HEK293 (cell line): ENCODE measurements at regions not wholly inside any gene's neighbourhood (a gene's known extent, or its start where the extent isn't known, plus 50 kb on each side); places are given as distances from the start of the nearest gene placed in this dataset.

Experiments
- CTCF ChIA-PET: fragments of 350-600 bp; formaldehyde crosslinking; extraction: SDS; loops from one replicate; lab custom pipeline; 2021; ENCODE audit warnings: antibody characterized with exemption; lab: Yijun Ruan, JAX
- POLR2A ChIA-PET: fragments of 300-600 bp; formaldehyde crosslinking; extraction: SDS; loops from one replicate; lab custom pipeline; 2020; ENCODE audit warnings: antibody characterized with exemption, inconsistent platforms; lab: Yijun Ruan, JAX
- H3K27ac ChIP-seq: fragments of 200-500 bp; sonication (Bioruptor generic); 2 replicates; pipeline ENCODE4 v1.5.1; 2014; ENCODE audit warnings: low read depth, low read length, control low read depth, inconsistent platforms; ENCODE audit errors: extremely low read depth
- H3K36me3 ChIP-seq, 2 experiments: fragments of 200-500 bp in 1 of 2; sonication (Bioruptor generic) in 1 of 2; 1 replicate in 1 of 2; 2 replicates in 1 of 2; pipeline ENCODE4 v1.5.1; 2014 to 2017; ENCODE audit warnings: inconsistent platforms in 2 of 2, low read length in 2 of 2; ENCODE audit not compliant: control insufficient read depth in 2 of 2, insufficient read depth in 1 of 2
- H3K4me1 ChIP-seq: fragments of 200-500 bp; sonication (Bioruptor generic); 2 replicates; pipeline ENCODE4 v1.5.1; 2014; ENCODE audit warnings: mild to moderate bottlenecking, low read length, inconsistent platforms; ENCODE audit not compliant: control insufficient read depth, insufficient read depth
- H3K4me3 ChIP-seq: 2 replicates; pipeline ENCODE4 v1.5.1; 2011; ENCODE audit warnings: low read depth, mild to moderate bottlenecking, control low read depth, low read length, moderate library complexity
- H3K9me3 ChIP-seq: fragments of 200-500 bp; sonication (Bioruptor generic); 2 replicates; pipeline ENCODE4 v1.5.1; 2014; ENCODE audit warnings: low read depth, low read length, inconsistent platforms; ENCODE audit not compliant: control insufficient read depth, insufficient read depth
- IKZF3 ChIP-seq: fragments of 450-650 bp; IDR thresholded peaks from 2 replicates; pipeline ENCODE4 v1.5.0; 2018; ENCODE audit warnings: missing biosample characterization, mild to moderate bottlenecking, missing genetic modification characterization, moderate library complexity
- PRDM1 ChIP-seq: fragments of 450-650 bp; formaldehyde crosslinking; IDR thresholded peaks from 2 replicates; pipeline ENCODE4; 2016; ENCODE audit warnings: missing biosample characterization, missing genetic modification characterization
- ZNF157 ChIP-seq: fragments of 450-650 bp; formaldehyde crosslinking; IDR thresholded peaks from 2 replicates; pipeline ENCODE4 v1.5.1; 2016; ENCODE audit warnings: missing biosample characterization, missing genetic modification characterization
- ZNF16 ChIP-seq: fragments of 450-650 bp; formaldehyde crosslinking; IDR thresholded peaks from 2 replicates; pipeline ENCODE4 v1.5.1; 2016; ENCODE audit warnings: low read depth, missing biosample characterization, missing genetic modification characterization
- ZNF211 ChIP-seq: fragments of 450-650 bp; formaldehyde crosslinking; IDR thresholded peaks from 2 replicates; pipeline ENCODE4 v1.5.1; 2016; ENCODE audit warnings: low read depth, missing biosample characterization, missing genetic modification characterization
- ZNF350 ChIP-seq: fragments of 450-650 bp; formaldehyde crosslinking; IDR thresholded peaks from 2 replicates; pipeline ENCODE4 v1.5.0; 2017; ENCODE audit warnings: missing biosample characterization, mild to moderate bottlenecking, missing genetic modification characterization
- ZNF48 ChIP-seq: fragments of 450-650 bp; formaldehyde crosslinking; IDR thresholded peaks from 2 replicates; pipeline ENCODE4 v1.5.1; 2016; ENCODE audit warnings: missing biosample characterization, missing genetic modification characterization
- ZNF510 ChIP-seq: fragments of 450-650 bp; formaldehyde crosslinking; IDR thresholded peaks from 2 replicates; pipeline ENCODE4 v1.5.1; 2018; ENCODE audit warnings: mild to moderate bottlenecking, missing genetic modification characterization, missing biosample characterization; ENCODE audit not compliant: insufficient replicate concordance
- ZNF529 ChIP-seq: fragments of 450-650 bp; formaldehyde crosslinking; IDR thresholded peaks from 2 replicates; pipeline ENCODE4 v1.5.1; 2017; ENCODE audit warnings: missing genetic modification characterization, missing biosample characterization; ENCODE audit not compliant: insufficient replicate concordance
- ZNF549 ChIP-seq: fragments of 450-650 bp; IDR thresholded peaks from 2 replicates; pipeline ENCODE4 v1.5.1; 2018; ENCODE audit warnings: missing biosample characterization, missing genetic modification characterization, mild to moderate bottlenecking, inconsistent platforms, moderate library complexity
- ZNF561 ChIP-seq: fragments of 450-650 bp; IDR thresholded peaks from 2 replicates; pipeline ENCODE4 v1.5.1; 2018; ENCODE audit warnings: missing biosample characterization, missing genetic modification characterization, borderline replicate concordance
- ZNF571 ChIP-seq: fragments of 450-650 bp; formaldehyde crosslinking; IDR thresholded peaks from 2 replicates; pipeline ENCODE4 v1.5.0; 2017; ENCODE audit warnings: missing biosample characterization, missing genetic modification characterization
- ZNF596 ChIP-seq: fragments of 450-650 bp; IDR thresholded peaks from 2 replicates; pipeline ENCODE4 v1.5.0; 2018; ENCODE audit warnings: missing biosample characterization, mild to moderate bottlenecking, missing genetic modification characterization, moderate library complexity
- ZNF707 ChIP-seq: fragments of 450-650 bp; formaldehyde crosslinking; IDR thresholded peaks from 2 replicates; pipeline ENCODE4 v1.5.1; 2016; ENCODE audit warnings: missing biosample characterization, missing genetic modification characterization
- ZNF777 ChIP-seq: fragments of 450-650 bp; formaldehyde crosslinking; IDR thresholded peaks from 2 replicates; pipeline ENCODE4 v1.5.1; 2017; ENCODE audit warnings: missing biosample characterization, missing genetic modification characterization, borderline replicate concordance
- ZNF837 ChIP-seq: fragments of 450-650 bp; formaldehyde crosslinking; IDR thresholded peaks from 2 replicates; pipeline ENCODE4 v1.5.1; 2016; ENCODE audit warnings: missing biosample characterization, missing genetic modification characterization
- ZNF843 ChIP-seq: fragments of 450-650 bp; formaldehyde crosslinking; IDR thresholded peaks from 2 replicates; pipeline ENCODE4 v1.5.1; 2016; ENCODE audit warnings: missing biosample characterization, missing genetic modification characterization
- TF ChIP-seq, protein P1 (sequence below): fragments of 450-650 bp; formaldehyde crosslinking; IDR thresholded peaks from 2 replicates; pipeline ENCODE4 v1.5.1; 2016; ENCODE audit warnings: missing biosample characterization, missing genetic modification characterization
- TF ChIP-seq, protein P2 (sequence below): fragments of 450-650 bp; formaldehyde crosslinking; conservative IDR thresholded peaks from 2 replicates; pipeline ENCODE4 v1.5.1; 2016; ENCODE audit warnings: low read depth, missing biosample characterization, missing genetic modification characterization
- TF ChIP-seq, protein P3 (sequence below): fragments of 450-650 bp; formaldehyde crosslinking; IDR thresholded peaks from 2 replicates; pipeline ENCODE4 v1.5.1; 2016; ENCODE audit warnings: missing biosample characterization, missing genetic modification characterization
- TF ChIP-seq, protein P4 (sequence below): fragments of 450-650 bp; formaldehyde crosslinking; IDR thresholded peaks from 2 replicates; pipeline ENCODE4 v1.5.0; 2017; ENCODE audit warnings: missing biosample characterization, missing genetic modification characterization, borderline replicate concordance

DNA sequence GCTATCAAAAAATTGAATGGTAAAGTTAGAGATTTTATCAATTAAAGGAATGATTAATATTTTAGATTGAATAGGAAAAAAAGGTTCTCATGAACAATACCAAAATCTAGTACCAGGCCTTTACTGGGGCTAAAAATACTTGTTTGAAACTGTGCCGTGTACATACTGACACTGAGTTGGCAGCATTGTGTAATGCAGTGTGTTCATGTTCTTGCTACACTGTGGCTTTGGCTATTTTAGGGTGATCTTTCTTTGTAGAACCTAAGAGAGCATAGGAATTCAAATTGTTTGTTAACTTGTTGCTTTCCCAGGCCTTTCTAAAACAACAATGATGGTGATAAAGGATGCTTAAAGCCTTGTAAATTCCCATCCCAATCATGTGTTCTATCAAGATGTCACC lies 80.9 kb downstream of the KIF4B start:
- Histone ChIP-seq H3K4me1 (no peaks in the 10 kb centered on the region), H3K9me3 (no peaks in the 10 kb centered on the region; the same call in 1 of the 2 replicates), H3K27ac (no peak overlapping the region), H3K36me3 (no peaks in the 10 kb centered on the region), H3K4me3 (no peak overlapping the region)
- POLR2A ChIA-PET = no interaction called here
- TF ChIP-seq, protein P1, sequence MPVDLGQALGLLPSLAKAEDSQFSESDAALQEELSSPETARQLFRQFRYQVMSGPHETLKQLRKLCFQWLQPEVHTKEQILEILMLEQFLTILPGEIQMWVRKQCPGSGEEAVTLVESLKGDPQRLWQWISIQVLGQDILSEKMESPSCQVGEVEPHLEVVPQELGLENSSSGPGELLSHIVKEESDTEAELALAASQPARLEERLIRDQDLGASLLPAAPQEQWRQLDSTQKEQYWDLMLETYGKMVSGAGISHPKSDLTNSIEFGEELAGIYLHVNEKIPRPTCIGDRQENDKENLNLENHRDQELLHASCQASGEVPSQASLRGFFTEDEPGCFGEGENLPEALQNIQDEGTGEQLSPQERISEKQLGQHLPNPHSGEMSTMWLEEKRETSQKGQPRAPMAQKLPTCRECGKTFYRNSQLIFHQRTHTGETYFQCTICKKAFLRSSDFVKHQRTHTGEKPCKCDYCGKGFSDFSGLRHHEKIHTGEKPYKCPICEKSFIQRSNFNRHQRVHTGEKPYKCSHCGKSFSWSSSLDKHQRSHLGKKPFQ (tag by site-specific recombination) = no peak
- TF ChIP-seq ZNF837 (tag by site-specific recombination) (no peak), ZNF529 (tag by site-specific recombination) (no peak), ZNF157 (tag by site-specific recombination) (no peak)
- TF ChIP-seq, protein P2, sequence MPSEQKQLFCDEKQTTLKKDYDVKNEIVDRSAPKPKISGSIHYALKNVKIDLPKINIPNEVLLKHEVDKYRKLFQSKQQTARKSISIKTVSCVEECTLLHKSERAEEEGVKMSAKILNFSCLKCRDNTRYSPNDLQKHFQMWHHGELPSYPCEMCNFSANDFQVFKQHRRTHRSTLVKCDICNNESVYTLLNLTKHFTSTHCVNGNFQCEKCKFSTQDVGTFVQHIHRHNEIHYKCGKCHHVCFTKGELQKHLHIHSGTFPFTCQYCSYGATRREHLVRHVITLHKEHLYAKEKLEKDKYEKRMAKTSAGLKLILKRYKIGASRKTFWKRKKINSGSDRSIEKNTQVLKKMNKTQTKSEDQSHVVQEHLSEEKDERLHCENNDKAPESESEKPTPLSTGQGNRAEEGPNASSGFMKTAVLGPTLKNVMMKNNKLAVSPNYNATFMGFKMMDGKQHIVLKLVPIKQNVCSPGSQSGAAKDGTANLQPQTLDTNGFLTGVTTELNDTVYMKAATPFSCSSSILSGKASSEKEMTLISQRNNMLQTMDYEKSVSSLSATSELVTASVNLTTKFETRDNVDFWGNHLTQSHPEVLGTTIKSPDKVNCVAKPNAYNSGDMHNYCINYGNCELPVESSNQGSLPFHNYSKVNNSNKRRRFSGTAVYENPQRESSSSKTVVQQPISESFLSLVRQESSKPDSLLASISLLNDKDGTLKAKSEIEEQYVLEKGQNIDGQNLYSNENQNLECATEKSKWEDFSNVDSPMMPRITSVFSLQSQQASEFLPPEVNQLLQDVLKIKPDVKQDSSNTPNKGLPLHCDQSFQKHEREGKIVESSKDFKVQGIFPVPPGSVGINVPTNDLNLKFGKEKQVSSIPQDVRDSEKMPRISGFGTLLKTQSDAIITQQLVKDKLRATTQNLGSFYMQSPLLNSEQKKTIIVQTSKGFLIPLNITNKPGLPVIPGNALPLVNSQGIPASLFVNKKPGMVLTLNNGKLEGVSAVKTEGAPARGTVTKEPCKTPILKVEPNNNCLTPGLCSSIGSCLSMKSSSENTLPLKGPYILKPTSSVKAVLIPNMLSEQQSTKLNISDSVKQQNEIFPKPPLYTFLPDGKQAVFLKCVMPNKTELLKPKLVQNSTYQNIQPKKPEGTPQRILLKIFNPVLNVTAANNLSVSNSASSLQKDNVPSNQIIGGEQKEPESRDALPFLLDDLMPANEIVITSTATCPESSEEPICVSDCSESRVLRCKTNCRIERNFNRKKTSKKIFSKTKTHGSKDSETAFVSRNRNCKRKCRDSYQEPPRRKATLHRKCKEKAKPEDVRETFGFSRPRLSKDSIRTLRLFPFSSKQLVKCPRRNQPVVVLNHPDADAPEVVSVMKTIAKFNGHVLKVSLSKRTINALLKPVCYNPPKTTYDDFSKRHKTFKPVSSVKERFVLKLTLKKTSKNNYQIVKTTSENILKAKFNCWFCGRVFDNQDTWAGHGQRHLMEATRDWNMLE (tag by site-specific recombination) = no peak
- CTCF ChIA-PET = interaction anchor here (1.0 kb wide), 1 partner anchor 523 kb away, joined by 5 read pairs; no protein-coding TSS in a partner anchor

DNA sequence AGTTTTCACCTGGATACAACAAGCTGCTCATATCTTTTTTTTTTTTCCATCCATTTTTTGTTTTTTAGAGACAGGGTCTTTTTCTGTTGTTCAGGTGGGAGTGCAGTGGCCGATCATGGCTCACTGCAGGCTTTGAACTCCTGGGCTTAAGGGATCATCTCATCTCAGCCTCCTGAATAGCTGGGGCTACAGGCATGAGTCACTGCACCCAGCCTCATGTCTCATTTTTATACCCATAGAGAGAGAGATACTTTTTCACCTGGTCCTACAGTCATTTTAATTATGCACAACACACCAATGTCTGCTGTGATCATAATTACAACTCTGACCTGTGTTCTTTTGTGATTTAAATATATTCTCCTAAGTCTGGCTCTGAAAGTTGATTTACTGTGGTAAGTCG lies 84.4 kb downstream of the KIF4B start:
- POLR2A ChIA-PET = no interaction called here

DNA sequence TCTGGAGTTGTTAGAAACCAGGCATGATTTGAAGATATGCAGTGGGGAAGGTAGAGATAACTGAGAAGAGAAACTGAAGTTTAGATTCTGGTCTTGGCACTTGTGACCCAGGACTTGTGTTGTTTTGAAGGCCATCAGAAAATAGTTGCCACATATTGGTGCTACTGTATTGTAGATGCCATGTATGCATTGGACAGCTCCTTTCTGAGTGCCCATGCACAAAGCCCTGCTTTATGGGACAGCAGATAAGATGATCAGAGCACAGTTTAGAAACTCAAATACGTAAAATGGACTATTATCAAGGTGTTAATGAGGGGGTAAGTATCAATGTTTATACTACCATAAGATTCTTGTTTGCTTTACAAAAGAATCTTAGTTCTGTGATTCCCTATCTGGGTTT lies 84.9 kb downstream of the KIF4B start:
- POLR2A ChIA-PET = no interaction called here
- TF ChIP-seq, protein P3, sequence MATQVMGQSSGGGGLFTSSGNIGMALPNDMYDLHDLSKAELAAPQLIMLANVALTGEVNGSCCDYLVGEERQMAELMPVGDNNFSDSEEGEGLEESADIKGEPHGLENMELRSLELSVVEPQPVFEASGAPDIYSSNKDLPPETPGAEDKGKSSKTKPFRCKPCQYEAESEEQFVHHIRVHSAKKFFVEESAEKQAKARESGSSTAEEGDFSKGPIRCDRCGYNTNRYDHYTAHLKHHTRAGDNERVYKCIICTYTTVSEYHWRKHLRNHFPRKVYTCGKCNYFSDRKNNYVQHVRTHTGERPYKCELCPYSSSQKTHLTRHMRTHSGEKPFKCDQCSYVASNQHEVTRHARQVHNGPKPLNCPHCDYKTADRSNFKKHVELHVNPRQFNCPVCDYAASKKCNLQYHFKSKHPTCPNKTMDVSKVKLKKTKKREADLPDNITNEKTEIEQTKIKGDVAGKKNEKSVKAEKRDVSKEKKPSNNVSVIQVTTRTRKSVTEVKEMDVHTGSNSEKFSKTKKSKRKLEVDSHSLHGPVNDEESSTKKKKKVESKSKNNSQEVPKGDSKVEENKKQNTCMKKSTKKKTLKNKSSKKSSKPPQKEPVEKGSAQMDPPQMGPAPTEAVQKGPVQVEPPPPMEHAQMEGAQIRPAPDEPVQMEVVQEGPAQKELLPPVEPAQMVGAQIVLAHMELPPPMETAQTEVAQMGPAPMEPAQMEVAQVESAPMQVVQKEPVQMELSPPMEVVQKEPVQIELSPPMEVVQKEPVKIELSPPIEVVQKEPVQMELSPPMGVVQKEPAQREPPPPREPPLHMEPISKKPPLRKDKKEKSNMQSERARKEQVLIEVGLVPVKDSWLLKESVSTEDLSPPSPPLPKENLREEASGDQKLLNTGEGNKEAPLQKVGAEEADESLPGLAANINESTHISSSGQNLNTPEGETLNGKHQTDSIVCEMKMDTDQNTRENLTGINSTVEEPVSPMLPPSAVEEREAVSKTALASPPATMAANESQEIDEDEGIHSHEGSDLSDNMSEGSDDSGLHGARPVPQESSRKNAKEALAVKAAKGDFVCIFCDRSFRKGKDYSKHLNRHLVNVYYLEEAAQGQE (tag by site-specific recombination) = peak; percentile 87
- no peak for TF ChIP-seq IKZF3 (tag by site-specific recombination)
- TF ChIP-seq ZNF549 (tag by site-specific recombination) = peak; percentile 47; the same call in 1 of the 2 replicates
- TF ChIP-seq ZNF510 (tag by site-specific recombination) = no peak
- CTCF ChIA-PET = interaction anchor here (0.8 kb wide), 1 partner anchor 8 kb away, joined by 3 read pairs; no protein-coding TSS in a partner anchor
- Histone ChIP-seq H3K9me3 (no peaks in the 10 kb centered on the region), H3K4me1 (no peaks in the 10 kb centered on the region), H3K36me3 (no peaks in the 10 kb centered on the region), H3K27ac (no peak overlapping the region), H3K4me3 (no peak overlapping the region)

More for the DNA sequence above, 84.4 kb downstream of the KIF4B start:
- H3K4me1 ChIP-seq = no peaks in the 10 kb centered on the region
- H3K36me3 ChIP-seq = no peaks in the 10 kb centered on the region
- CTCF ChIA-PET = no interaction called here
- TF ChIP-seq ZNF350 (no peak), ZNF16 (tag by site-specific recombination) (no peak), ZNF571 (tag by site-specific recombination) (no peak), ZNF777 (no peak), ZNF596 (no peak), ZNF48 (tag by site-specific recombination) (no peak), ZNF211 (no peak), ZNF837 (tag by site-specific recombination) (no peak), ZNF843 (tag by site-specific recombination) (no peak), ZNF561 (tag by site-specific recombination) (no peak), ZNF707 (tag by site-specific recombination) (no peak), PRDM1 (tag by site-specific recombination) (no peak)
- TF ChIP-seq, protein P4, sequence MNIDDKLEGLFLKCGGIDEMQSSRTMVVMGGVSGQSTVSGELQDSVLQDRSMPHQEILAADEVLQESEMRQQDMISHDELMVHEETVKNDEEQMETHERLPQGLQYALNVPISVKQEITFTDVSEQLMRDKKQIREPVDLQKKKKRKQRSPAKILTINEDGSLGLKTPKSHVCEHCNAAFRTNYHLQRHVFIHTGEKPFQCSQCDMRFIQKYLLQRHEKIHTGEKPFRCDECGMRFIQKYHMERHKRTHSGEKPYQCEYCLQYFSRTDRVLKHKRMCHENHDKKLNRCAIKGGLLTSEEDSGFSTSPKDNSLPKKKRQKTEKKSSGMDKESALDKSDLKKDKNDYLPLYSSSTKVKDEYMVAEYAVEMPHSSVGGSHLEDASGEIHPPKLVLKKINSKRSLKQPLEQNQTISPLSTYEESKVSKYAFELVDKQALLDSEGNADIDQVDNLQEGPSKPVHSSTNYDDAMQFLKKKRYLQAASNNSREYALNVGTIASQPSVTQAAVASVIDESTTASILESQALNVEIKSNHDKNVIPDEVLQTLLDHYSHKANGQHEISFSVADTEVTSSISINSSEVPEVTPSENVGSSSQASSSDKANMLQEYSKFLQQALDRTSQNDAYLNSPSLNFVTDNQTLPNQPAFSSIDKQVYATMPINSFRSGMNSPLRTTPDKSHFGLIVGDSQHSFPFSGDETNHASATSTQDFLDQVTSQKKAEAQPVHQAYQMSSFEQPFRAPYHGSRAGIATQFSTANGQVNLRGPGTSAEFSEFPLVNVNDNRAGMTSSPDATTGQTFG (tag by site-specific recombination) = no peak
- no peak overlapping the region for H3K27ac ChIP-seq
- H3K9me3 ChIP-seq = no peaks in the 10 kb centered on the region; the same call in 1 of the 2 replicates
- no peak overlapping the region for H3K4me3 ChIP-seq
